GM12864 (cell line): ENCODE measurements at regions not wholly inside any gene's neighbourhood (a gene's known extent, or its start where the extent isn't known, plus 50 kb on each side); places are given as distances from the start of the nearest gene placed in this dataset.
"Not testable (repeated sequence)": the region's sequence is repeated elsewhere in the genome, so short reads cannot be mapped to it uniquely, and the experiment has no call there.

Source experiments
- DNase-seq: peaks from one replicate; pipeline ENCODE4 v3.0.0-alpha.2; 2011; ENCODE audit warnings: low read depth
- H3K4me3 ChIP-seq: 2 replicates; pipeline ENCODE4 v1.5.1; 2011; ENCODE audit warnings: mild to moderate bottlenecking, low read depth, low read length, control low read depth
- CTCF ChIP-seq: IDR thresholded peaks from 2 replicates; pipeline ENCODE4 v1.5.1; 2011; ENCODE audit warnings: low read depth, mild to moderate bottlenecking, moderate library complexity, low read length, control low read depth, inconsistent platforms; ENCODE audit errors: missing control alignments

- DNase-seq: no peak
- TF ChIP-seq CTCF: no peak
- no peak overlapping the region for H3K4me3 ChIP-seq
Measured at GRCh38 chr1:2952992-2953391, 68.3 kb upstream of the ACTRT2 start.

GRCh38 chr1:2953688-2954285 is 67.5 kb upstream of the ACTRT2 start:
- H3K4me3 ChIP-seq: no peak overlapping the region

GRCh38 chr1:2955652-2956051 is 65.6 kb upstream of the ACTRT2 start:
- H3K4me3 ChIP-seq: no peak overlapping the region
- DNase-seq: no peak
- TF ChIP-seq CTCF: no peak

More at GRCh38 chr1:2953688-2954285, 67.5 kb upstream of the ACTRT2 start:
- DNase-seq: no peak
- TF ChIP-seq CTCF: no peak

- TF ChIP-seq CTCF: no peak
- no peak overlapping the region for H3K4me3 ChIP-seq
- no peak for DNase-seq
Measured at GRCh38 chr1:2956576-2956975, 64.7 kb upstream of the ACTRT2 start.

GRCh38 chr1:2957329-2957728 is 63.9 kb upstream of the ACTRT2 start:
- TF ChIP-seq CTCF: no peak
- H3K4me3 ChIP-seq: no peak overlapping the region
- no peak for DNase-seq

GRCh38 chr1:2959881-2960280 is 61.4 kb upstream of the ACTRT2 start:
- not testable (repeated sequence) for H3K4me3 ChIP-seq, DNase-seq

- TF ChIP-seq CTCF: no peak
- no peak for DNase-seq
- H3K4me3 ChIP-seq: no peak overlapping the region
Measured at GRCh38 chr1:2961081-2961480, 60.2 kb upstream of the ACTRT2 start.
